ENCODE measurements at regions not wholly inside any gene's neighbourhood (a gene's known extent, or its start where the extent isn't known, plus 50 kb on each side); places are given as distances from the start of the nearest gene placed in this dataset.

Small RNA genes in the stretch of these regions (small RNA-seq; reads per million reads assigned to genes)
- gene RF00017 (0 reads per million in 4 donors), gene SCARNA16 (0 reads per million in 4 donors)

Data from gastroesophageal sphincter (tissue), 4 donors.